Mucosa of descending colon (tissue), 3 donors: ENCODE measurements at regions not wholly inside any gene's neighbourhood (a gene's known extent, or its start where the extent isn't known, plus 50 kb on each side); places are given as distances from the start of the nearest gene placed in this dataset.

Source experiments
- ATAC-seq: fragments of 200-7000 bp; cut with Tn5 transposase; one replicate; pipeline ENCODE4 v1.9.1; 2020; ENCODE audit warnings: mild to moderate bottlenecking, moderate library complexity
- DNase-seq, 3 donors: peaks; one replicate each; pipeline ENCODE4 v3.0.0-alpha.2; 2020
- H3K36me3 ChIP-seq: fragments of 200-600 bp; one replicate; pipeline ENCODE4 v1.8.0; 2021; ENCODE audit warnings: low read depth, mild to moderate bottlenecking
- H3K4me1 ChIP-seq: fragments of 200-600 bp; one replicate; pipeline ENCODE4 v1.8.0; 2021; ENCODE audit warnings: low read depth, mild to moderate bottlenecking
- H3K4me3 ChIP-seq: fragments of 200-600 bp; one replicate; pipeline ENCODE4 v1.8.0; 2021; ENCODE audit warnings: mild to moderate bottlenecking
- H3K9me3 ChIP-seq: fragments of 200-600 bp; one replicate; pipeline ENCODE4 v1.8.0; 2021; ENCODE audit warnings: mild to moderate bottlenecking
- intact Hi-C, 2 donors: fragments of 100-400 bp; cut with DNase I in 1 of 2; cut with micrococcal nuclease in 1 of 2; formaldehyde crosslinking; loops; one replicate each; pipeline versions ENCODE4 v1.11.0 to v1.11.1; 2022; cut with DNase I, micrococcal nuclease
- TF ChIP-seq, protein P1 (sequence below): fragments of 200-600 bp; IDR thresholded peaks from one replicate; pipeline ENCODE4 v1.8.0; 2022; ENCODE audit warnings: antibody characterized with exemption, mild to moderate bottlenecking
- donor health status: DM: no; HTN: no; CAD: no; lungs with moderate emphysema.
- donor health status: DM: no; HTN: no; CAD: no.
- donor health status: DM: no; HTN: yes; CAD: no.

DNA sequence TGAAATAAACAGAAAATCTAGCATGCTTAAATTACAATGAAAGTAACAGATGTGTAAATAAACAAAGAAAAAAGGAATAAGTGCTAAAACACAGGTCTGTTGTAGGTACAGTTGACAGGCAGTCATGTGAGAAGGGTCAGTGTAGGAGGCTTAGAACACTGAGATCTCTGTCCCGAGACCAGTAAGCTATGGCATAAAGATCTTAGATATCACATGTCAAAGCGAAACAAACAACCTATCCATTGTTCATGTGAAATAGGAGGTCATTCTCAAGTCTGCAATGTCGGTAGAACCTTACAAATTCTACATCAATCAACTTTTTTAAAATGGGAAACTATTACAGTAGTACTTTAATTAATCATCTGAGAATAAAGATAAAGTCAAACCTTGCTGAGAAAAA, 428.9 kb upstream of the ADGRL2 start:
- Histone ChIP-seq H3K9me3 (no peaks in the 10 kb centered on the region), H3K36me3 (no peaks in the 10 kb centered on the region), H3K4me3 (no peak overlapping the region), H3K4me1 (no peaks in the 10 kb centered on the region)
- intact Hi-C loops, result no loop called here
- ATAC-seq (no peak), DNase-seq (no peak)
- TF ChIP-seq, protein P1, sequence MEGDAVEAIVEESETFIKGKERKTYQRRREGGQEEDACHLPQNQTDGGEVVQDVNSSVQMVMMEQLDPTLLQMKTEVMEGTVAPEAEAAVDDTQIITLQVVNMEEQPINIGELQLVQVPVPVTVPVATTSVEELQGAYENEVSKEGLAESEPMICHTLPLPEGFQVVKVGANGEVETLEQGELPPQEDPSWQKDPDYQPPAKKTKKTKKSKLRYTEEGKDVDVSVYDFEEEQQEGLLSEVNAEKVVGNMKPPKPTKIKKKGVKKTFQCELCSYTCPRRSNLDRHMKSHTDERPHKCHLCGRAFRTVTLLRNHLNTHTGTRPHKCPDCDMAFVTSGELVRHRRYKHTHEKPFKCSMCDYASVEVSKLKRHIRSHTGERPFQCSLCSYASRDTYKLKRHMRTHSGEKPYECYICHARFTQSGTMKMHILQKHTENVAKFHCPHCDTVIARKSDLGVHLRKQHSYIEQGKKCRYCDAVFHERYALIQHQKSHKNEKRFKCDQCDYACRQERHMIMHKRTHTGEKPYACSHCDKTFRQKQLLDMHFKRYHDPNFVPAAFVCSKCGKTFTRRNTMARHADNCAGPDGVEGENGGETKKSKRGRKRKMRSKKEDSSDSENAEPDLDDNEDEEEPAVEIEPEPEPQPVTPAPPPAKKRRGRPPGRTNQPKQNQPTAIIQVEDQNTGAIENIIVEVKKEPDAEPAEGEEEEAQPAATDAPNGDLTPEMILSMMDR, result no peak

DNA sequence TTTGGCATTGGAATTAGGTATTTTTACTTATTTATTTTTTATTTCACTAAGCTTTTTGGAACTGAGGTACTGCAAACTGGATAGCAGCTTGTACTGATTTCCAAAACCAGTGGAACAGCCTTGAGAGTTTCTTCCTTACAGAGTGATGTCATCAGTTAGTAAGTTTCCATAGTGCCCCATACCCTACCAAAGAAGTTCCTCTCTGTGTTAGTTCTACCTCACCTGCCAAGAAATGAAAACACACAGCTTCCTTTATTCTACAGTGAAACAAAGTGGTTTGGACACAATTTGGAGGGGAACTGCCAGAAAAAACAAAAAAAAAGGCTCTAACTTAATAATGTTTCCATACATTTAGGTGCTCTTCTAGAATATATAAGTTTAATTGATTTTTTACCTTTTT, 430.9 kb upstream of the ADGRL2 start:
- intact Hi-C loops, result no loop called here
- no peak overlapping the region for H3K4me3 ChIP-seq
- H3K9me3 ChIP-seq, result no peaks in the 10 kb centered on the region
- TF ChIP-seq, protein P1, result no peak
- DNase-seq, result no peak
- no peaks in the 10 kb centered on the region for H3K36me3 ChIP-seq
- ATAC-seq, result no peak
- no peaks in the 10 kb centered on the region for H3K4me1 ChIP-seq

DNA sequence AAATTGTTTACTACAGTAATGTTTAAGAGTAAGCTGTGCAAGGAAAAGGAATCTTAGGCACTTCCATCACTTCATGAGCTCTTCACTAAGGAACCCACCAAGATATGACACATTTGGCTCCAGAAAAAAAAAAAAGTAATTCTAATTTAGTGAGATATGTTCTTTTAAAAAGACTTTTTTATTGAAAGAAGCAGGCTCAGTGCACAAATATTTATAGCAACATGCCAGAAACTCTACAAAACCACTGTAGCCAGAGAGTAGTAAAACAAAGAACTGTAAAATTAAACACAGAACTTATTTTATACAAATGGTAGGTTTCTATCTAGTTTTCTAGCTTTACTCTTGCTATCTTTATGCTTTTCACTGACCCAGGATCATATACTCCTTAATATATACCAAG, 434.6 kb upstream of the ADGRL2 start:
- TF ChIP-seq, protein P1, result no peak
- Histone ChIP-seq H3K4me3 (no peak overlapping the region), H3K4me1 (no peaks in the 10 kb centered on the region), H3K9me3 (no peaks in the 10 kb centered on the region), H3K36me3 (no peaks in the 10 kb centered on the region)
- intact Hi-C loops, result no loop called here
- DNase-seq (no peak), ATAC-seq (no peak)

DNA sequence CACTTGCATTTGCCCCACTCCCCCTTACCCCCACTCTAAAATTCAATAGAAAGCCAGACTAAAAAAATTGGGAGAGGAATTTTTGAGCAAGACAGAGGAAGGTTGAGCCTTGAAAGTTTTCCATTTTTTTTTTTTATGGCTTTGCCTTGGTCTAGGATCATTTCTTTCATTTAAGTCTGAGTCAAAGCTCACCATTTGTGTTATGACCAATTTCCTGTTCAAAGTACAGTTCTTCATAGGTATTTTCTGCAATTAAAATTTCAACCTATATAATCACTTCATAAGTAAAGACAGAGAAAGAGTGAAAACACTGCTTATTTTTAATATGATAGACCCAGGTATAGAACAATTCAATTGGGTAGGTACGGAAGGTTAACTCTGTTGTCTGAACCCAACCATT, 436.6 kb upstream of the ADGRL2 start:
- ATAC-seq (peak; percentile 79), DNase-seq (no peak)
- no peaks in the 10 kb centered on the region for H3K36me3 ChIP-seq
- TF ChIP-seq, protein P1, result no peak
- no peaks in the 10 kb centered on the region for H3K9me3 ChIP-seq
- no peak overlapping the region for H3K4me3 ChIP-seq
- H3K4me1 ChIP-seq, result no peaks in the 10 kb centered on the region
- intact Hi-C loops, result no loop called here

DNA sequence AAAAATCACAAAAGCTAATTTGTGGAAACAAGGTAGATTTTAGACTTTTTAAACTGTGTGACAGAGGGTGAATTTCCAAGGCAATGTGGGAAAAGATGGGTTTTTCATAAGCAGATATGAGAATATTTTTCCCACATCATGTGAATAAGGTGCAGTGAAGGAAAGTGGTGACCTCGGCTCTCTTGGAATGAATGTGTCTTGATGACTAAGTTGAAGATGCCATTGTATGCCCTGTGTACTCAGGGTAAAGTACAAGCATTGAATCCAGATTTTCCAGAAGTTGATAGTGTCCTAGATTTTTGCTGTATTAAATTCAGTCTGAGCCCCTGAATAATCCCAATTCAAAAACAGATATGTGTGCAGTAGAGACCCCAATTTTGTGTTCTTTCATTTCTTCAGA, 442.6 kb upstream of the ADGRL2 start:
- TF ChIP-seq, protein P1, result no peak
- H3K36me3 ChIP-seq, result no peaks in the 10 kb centered on the region
- no peak for DNase-seq
- intact Hi-C loops, result no loop called here
- H3K9me3 ChIP-seq, result no peaks in the 10 kb centered on the region
- no peak overlapping the region for H3K4me3 ChIP-seq
- ATAC-seq, result peak; percentile 31
- no peaks in the 10 kb centered on the region for H3K4me1 ChIP-seq

DNA sequence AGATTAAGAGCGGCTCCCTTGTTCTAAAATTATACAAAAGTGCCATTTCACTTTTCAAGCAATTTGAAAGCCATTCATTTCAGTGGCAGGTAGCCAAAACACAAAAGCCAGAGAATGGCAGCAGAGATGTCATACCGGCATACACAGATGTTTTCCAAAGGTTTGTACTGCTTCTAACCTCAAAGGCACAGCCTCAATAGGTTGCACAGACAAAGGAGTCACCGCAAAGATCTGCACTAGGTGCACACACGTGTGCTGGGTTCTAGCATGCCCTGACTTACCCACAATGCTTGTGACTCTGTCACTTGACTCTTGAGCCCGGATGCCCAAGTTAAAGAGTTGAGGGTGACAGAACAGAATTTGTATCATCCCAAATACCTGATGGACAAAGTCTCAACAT, 448.9 kb upstream of the ADGRL2 start:
- intact Hi-C loops, result no loop called here
- DNase-seq (no peak), ATAC-seq (no peak)
- H3K4me3 ChIP-seq, result no peak overlapping the region
- H3K4me1 ChIP-seq, result no peaks in the 10 kb centered on the region
- TF ChIP-seq, protein P1, result no peak
- H3K36me3 ChIP-seq, result no peaks in the 10 kb centered on the region
- H3K9me3 ChIP-seq, result no peaks in the 10 kb centered on the region
